ENCODE measurements at regions not wholly inside any gene's neighbourhood (a gene's known extent, or its start where the extent isn't known, plus 50 kb on each side); places are given as distances from the start of the nearest gene placed in this dataset.

DNA sequence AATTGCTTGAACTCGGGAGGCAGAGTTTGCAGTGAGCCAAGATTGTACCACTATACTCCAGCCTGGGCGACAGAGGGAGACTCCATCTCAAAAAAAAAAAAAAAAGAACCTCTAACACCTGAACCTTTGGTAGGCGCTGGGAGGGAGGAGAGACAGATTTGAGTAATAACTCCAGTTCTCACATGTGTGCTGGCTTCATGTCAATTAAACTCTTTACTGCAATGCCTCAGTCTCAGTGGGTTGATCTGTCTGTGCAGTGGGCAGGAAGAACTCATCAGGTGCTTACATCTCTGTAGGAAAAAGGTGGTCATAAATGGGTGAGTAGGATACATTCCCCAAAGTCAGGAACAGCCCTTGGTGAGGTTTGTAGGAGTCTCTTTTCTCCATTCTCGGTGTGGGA lies 85.1 kb upstream of the ABCC4 start:
- H3K27me3 Mint-ChIP-seq: peaks cover 16% of the 10 kb centered on the region
- H3K4me1 Mint-ChIP-seq (ENCODE audit: low read depth): no peaks in the 10 kb centered on the region
- no peaks in the 10 kb centered on the region for H3K9me3 Mint-ChIP-seq (ENCODE audit: low read depth)
- no peak overlapping the region for H3K27ac Mint-ChIP-seq
- H3K36me3 Mint-ChIP-seq (ENCODE audit: insufficient read depth): no peaks in the 10 kb centered on the region
- no peak for DNase-seq (ENCODE audit: low spot score, unreplicated experiment)
- no peak for TF ChIP-seq CTCF (IDR thresholded peaks at IDR 0.05; ENCODE audit: unreplicated experiment)
- H3K4me3 Mint-ChIP-seq (ENCODE audit: low read depth): no peak overlapping the region

GRCh38 chr13:95387733-95388207 lies 86.5 kb upstream of the ABCC4 start:
- DNase-seq (ENCODE audit: low spot score, unreplicated experiment): no peak
- no peak for TF ChIP-seq CTCF (IDR thresholded peaks at IDR 0.05; ENCODE audit: unreplicated experiment)
- Mint-ChIP-seq H3K4me3 (ENCODE audit: low read depth) (no peak overlapping the region), H3K27me3 (peaks cover 16% of the 10 kb centered on the region), H3K27ac (no peak overlapping the region), H3K9me3 (ENCODE audit: low read depth) (no peaks in the 10 kb centered on the region), H3K4me1 (ENCODE audit: low read depth) (no peaks in the 10 kb centered on the region), H3K36me3 (ENCODE audit: insufficient read depth) (no peaks in the 10 kb centered on the region)

- Mint-ChIP-seq H3K36me3 (ENCODE audit: insufficient read depth) (no peaks in the 10 kb centered on the region), H3K9me3 (ENCODE audit: low read depth) (peaks cover 2% of the 10 kb centered on the region), H3K4me3 (ENCODE audit: low read depth) (no peak overlapping the region), H3K27ac (no peak overlapping the region), H3K4me1 (ENCODE audit: low read depth) (no peaks in the 10 kb centered on the region), H3K27me3 (peaks cover 16% of the 10 kb centered on the region)
- DNase-seq (ENCODE audit: low spot score, unreplicated experiment): no peak
- TF ChIP-seq CTCF (IDR thresholded peaks at IDR 0.05; ENCODE audit: unreplicated experiment): no peak
Observed at GRCh38 chr13:95388420-95389079, 87.3 kb upstream of the ABCC4 start.

GRCh38 chr13:95391362-95391761 lies 90.1 kb upstream of the ABCC4 start:
- H3K36me3 Mint-ChIP-seq (ENCODE audit: insufficient read depth): no peaks in the 10 kb centered on the region
- DNase-seq (ENCODE audit: low spot score, unreplicated experiment): no peak
- no peak overlapping the region for H3K27ac Mint-ChIP-seq
- TF ChIP-seq CTCF (IDR thresholded peaks at IDR 0.05; ENCODE audit: unreplicated experiment): no peak
- peaks cover 2% of the 10 kb centered on the region for H3K9me3 Mint-ChIP-seq (ENCODE audit: low read depth)
- no peaks in the 10 kb centered on the region for H3K4me1 Mint-ChIP-seq (ENCODE audit: low read depth)
- peaks cover 20% of the 10 kb centered on the region for H3K27me3 Mint-ChIP-seq
- no peak overlapping the region for H3K4me3 Mint-ChIP-seq (ENCODE audit: low read depth)

GRCh38 chr13:95391785-95392184 lies 90.5 kb upstream of the ABCC4 start:
- Mint-ChIP-seq H3K27ac (no peak overlapping the region), H3K9me3 (ENCODE audit: low read depth) (peaks cover 2% of the 10 kb centered on the region), H3K4me1 (ENCODE audit: low read depth) (no peaks in the 10 kb centered on the region), H3K36me3 (ENCODE audit: insufficient read depth) (no peaks in the 10 kb centered on the region), H3K27me3 (peaks cover 20% of the 10 kb centered on the region), H3K4me3 (ENCODE audit: low read depth) (no peak overlapping the region)
- no peak for TF ChIP-seq CTCF (IDR thresholded peaks at IDR 0.05; ENCODE audit: unreplicated experiment)
- no peak for DNase-seq (ENCODE audit: low spot score, unreplicated experiment)
